SU-DHL-6 (cell line): ENCODE measurements at regions not wholly inside any gene's neighbourhood (a gene's known extent, or its start where the extent isn't known, plus 50 kb on each side); places are given as distances from the start of the nearest gene placed in this dataset.

Experiments used
- EZH2phosphoT487 ChIP-seq: fragments of 200-600 bp; sonication (generic), shearing (Covaris generic); conservative IDR thresholded peaks from 2 replicates; pipeline ENCODE4 v1.6.1; 2018; ENCODE audit warnings: mild to moderate bottlenecking, antibody characterized with exemption, low read length, moderate library complexity, mixed read lengths
- TF ChIP-seq, protein P1 (sequence below): fragments of 200-600 bp; sonication (generic); IDR thresholded peaks from one replicate; pipeline ENCODE4 v1.5.1; 2017; ENCODE audit warnings: antibody characterized with exemption, mild to moderate bottlenecking, low read length, moderate library complexity; ENCODE audit not compliant: insufficient read depth, poor library complexity, severe bottlenecking

DNA sequence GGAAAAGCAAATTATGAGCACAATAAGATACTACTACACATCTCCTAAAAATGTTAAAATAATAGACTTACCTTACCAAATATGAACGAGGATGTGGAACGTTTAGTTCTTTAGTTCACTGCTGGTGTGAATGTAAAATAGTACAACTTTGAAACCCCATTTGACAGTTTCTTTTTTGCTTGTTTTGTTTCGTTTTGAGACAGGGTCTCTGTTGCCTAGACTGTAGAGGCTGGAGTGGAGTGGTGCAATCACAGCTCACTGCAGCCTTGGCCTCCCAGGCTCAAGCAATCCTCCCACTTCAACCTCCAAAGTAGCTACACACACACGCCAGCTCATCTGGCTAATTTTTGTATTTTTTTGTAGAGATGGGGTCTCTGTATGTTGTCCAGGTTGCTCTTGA is 136.4 kb upstream of the FAR2 start:
- TF ChIP-seq, protein P1, sequence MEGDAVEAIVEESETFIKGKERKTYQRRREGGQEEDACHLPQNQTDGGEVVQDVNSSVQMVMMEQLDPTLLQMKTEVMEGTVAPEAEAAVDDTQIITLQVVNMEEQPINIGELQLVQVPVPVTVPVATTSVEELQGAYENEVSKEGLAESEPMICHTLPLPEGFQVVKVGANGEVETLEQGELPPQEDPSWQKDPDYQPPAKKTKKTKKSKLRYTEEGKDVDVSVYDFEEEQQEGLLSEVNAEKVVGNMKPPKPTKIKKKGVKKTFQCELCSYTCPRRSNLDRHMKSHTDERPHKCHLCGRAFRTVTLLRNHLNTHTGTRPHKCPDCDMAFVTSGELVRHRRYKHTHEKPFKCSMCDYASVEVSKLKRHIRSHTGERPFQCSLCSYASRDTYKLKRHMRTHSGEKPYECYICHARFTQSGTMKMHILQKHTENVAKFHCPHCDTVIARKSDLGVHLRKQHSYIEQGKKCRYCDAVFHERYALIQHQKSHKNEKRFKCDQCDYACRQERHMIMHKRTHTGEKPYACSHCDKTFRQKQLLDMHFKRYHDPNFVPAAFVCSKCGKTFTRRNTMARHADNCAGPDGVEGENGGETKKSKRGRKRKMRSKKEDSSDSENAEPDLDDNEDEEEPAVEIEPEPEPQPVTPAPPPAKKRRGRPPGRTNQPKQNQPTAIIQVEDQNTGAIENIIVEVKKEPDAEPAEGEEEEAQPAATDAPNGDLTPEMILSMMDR = no peak
- TF ChIP-seq EZH2phosphoT487 = no peak
